GM18508 (cell line): ENCODE measurements at regions not wholly inside any gene's neighbourhood (a gene's known extent, or its start where the extent isn't known, plus 50 kb on each side); places are given as distances from the start of the nearest gene placed in this dataset.

ENCODE experiments used
- ATAC-seq: cut with Tn5 transposase; IDR thresholded peaks from one replicate; pipeline ENCODE4 v1.9.1; 2021; ENCODE audit warnings: moderate number of reproducible peaks; ENCODE audit not compliant: insufficient read depth, unreplicated experiment

- ATAC-seq = no peak
Observed at GRCh38 chr3:76565496-76566210, 474.2 kb upstream of the ROBO2 start.

DNA sequence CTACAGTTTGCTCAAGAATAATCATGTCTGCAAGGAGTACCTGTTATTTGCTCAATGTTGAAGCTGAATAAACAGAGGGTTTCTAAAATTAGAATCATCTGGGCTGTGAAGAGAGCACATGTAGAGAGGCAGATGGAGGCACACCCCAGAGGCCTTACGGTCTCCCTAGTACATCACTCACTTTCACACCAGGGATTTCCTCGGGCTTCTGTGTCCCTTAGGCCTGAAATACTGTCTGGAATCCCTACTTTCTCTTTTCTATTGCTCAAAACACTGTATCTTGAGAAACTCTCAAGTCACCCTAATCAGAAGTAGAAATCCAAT, 473.7 kb upstream of the ROBO2 start:
- no peak for ATAC-seq

DNA sequence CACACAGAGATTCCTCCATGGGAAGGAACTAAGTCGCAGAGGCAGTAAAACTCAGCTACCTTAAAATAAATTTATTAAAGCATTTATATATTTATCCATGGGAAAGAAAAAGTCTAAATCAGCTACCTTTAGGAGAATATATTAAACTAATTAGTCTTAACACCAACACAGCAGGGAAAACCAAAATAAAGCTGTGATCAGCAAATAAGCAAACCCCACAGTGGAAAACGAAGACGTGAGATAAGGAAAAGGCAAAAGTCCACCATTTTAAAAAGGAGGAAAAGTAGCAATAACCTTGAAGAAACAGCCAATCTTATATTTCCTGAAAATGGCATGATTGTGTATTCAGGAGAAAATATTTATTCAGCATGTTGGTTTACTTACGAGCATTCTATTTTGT, 473.0 kb upstream of the ROBO2 start:
- ATAC-seq = no peak

- no peak for ATAC-seq
Observed at GRCh38 chr3:76570436-76571057, 469.4 kb upstream of the ROBO2 start.

GRCh38 chr3:76576201-76576600, 463.7 kb upstream of the ROBO2 start:
- no peak for ATAC-seq

DNA sequence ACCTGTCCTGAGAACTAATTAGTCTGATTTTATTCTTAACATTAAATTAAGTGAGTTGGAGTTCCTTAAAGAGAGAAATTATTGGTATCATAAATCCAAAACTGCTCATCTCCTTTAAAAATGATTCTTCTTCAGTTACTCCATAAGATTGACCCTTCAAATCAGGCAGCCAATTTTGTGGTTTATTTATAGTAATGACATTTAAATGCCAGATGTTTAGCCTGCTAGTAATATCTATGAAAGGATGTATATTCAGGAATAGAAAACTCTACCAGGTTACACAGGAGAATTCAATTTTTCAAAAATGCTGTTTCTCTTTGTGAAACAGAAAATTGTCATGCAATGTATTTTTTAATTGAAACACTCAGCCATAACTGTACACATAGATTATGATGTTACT, 457.8 kb upstream of the ROBO2 start:
- ATAC-seq = no peak

- no peak for ATAC-seq
Observed at GRCh38 chr3:76582632-76583378, 457.1 kb upstream of the ROBO2 start.

- ATAC-seq = no peak
Observed at GRCh38 chr3:76585794-76586392, 454.0 kb upstream of the ROBO2 start.

DNA sequence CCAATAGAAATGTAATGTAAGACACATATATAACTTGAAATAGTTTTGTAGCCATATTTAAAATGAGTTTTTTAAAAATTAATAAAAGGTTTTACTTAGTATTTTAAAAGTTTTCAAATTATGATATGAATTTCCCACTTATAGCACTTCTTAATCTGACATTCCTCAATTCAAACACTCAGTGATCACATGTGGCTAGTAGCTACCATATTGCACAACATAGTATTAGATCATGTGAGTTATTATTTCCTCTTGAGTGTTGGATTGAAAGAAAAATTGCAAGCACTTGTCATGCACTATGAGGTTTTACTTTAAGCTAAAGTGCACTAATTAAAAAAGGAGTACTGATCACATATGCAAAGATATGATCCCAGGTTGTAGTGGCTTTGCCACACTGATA, 453.4 kb upstream of the ROBO2 start:
- no peak for ATAC-seq

DNA sequence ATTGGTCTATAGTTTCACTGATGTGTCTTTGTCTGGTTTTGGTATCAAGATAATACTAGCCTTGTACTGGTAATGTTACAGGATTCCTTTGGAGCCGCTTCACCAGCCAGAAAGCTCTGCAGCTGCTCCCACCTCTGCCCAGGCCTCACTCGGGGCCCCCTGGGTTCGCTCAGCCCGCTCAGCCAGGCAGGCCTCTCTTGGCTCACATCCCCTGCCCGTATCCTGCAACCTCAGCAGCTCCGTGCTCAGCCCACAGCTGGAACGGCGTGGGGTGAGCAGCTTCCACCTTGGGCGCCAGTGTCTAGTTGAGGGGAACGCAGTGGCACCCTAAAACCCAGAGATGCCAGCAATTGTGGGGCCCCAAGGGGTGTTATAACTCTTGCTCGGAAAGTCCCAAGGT, 429.7 kb upstream of the ROBO2 start:
- no peak for ATAC-seq

DNA sequence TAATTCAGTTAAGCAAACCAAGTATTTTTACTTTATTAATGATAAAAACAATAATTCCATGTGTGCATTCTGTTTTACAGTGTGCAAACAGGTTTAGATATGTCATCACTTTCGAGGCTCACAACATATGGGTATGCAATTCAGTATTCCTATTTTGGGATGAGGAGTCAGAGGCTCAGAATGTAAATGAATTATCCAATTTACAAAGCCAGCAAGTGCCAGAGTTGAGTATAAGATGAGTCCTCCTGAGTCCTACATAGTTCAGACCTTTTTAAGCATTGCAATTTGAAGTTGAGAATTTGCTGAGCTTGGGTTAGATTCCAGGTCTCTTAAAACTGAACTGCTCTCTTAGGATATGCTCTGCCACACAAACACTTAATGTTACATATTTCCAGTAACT, 424.2 kb upstream of the ROBO2 start:
- ATAC-seq = no peak

GRCh38 chr3:76624164-76624563, 415.7 kb upstream of the ROBO2 start:
- ATAC-seq = no peak

GRCh38 chr3:76627236-76627635, 412.7 kb upstream of the ROBO2 start:
- no peak for ATAC-seq

GRCh38 chr3:76631251-76631650, 408.6 kb upstream of the ROBO2 start:
- no peak for ATAC-seq

DNA sequence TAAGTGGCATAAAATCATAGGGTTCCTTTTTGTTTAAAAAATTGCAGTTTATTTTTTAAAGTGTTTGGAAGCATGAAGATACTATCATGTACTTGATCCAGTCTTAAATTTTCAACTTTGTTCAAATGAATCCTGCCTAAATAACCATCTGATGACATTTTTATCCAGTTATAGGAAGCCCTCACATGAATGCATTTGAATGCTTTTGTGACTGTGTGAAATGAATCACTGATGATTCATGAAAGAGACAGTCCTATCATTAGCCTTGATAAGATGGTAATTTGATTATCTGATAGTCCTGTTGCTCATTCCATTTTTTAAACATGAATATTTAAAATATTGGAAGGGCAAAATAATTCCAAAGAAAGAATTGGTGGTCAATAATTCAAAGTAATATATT, 401.9 kb upstream of the ROBO2 start:
- no peak for ATAC-seq

DNA sequence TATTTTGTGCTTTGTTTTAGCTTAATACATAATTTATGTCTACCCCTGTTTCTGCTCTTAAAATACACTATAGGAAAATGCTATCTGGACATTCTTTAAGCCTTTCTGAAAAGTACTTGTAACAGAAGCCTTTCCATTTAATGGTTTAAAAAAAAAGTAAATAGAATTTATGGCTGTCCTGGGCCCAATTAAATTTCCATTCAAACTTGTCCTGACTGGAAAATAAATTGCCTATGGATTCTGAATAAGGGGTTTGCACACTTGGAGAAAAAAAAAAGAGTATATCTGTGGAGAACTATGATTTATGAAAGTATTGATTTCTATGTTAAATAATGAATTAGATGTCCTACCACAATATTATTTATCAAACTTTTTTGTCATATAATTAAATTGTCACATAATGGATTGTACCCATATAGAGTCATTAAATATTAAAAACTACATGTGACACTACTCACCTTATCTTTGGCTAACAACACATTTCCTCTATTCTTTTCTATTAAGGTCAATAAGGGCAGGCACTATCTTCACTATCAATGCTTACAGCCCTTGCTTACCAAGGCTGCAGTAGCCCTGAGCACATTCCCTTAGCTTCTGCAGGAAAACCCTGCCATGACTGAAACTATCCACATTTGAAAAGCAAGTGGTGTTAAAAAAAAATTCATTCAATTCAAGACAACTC, 396.1 kb upstream of the ROBO2 start:
- no peak for ATAC-seq

GRCh38 chr3:76644305-76644675, 395.6 kb upstream of the ROBO2 start:
- ATAC-seq = no peak

DNA sequence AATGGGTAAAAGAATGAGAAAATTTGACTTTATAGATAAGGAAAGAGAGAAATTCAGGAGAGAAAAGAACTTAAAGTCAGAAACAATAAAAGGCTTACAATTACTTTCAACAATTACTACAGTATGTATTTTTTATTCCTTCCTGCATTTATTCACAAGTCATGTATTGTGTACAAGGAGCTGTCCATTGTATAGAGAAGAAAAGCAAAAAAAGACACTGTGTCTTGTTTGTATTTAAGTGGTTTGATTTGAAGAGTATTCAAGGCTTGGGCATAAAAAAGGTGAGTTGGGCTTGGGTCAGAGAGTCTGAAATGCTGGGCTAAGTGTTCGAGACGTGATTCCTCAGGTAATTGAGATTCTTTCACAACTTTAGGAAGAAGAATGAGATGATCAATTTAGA, 394.2 kb upstream of the ROBO2 start:
- ATAC-seq = no peak

DNA sequence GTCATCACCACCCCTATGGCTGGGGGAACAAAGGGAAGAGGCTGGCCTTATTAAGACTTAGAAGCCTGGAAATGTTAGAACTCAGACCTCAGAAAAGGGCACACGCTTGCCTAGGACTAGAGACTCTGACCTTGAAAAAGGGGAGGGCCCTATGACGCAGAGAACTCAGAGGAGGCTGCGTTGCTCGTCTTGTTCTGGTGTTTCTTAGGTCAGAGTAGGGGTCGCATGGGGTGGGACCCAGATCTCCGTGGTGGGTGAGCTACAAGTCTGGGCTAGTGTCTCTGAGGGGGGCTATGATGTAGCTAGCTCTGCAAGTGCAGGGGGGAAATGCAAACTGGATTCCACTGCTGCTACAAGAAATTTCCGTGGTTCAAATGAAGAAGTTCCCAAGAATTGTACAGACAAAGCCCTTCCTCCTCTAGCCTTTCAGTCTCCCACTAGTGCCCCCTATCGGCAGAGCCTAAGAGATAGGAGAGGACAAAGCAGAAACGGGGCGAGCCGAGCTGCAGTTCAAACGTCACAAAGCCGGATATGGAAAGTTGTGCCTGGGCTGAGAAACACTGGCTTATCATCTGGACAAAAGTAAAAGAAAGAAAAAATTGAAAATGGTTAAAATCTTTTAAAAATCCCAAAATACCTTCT, 392.9 kb upstream of the ROBO2 start:
- no peak for ATAC-seq

- no peak for ATAC-seq
Observed at GRCh38 chr3:76651784-76652183, 388.1 kb upstream of the ROBO2 start.
